H1 (cell line): ENCODE measurements at regions not wholly inside any gene's neighbourhood (a gene's known extent, or its start where the extent isn't known, plus 50 kb on each side); places are given as distances from the start of the nearest gene placed in this dataset.

Experiments used
- CTCF ChIA-PET: fragments of 300-600 bp; sonication (Branson Sonifier 250); formaldehyde crosslinking; loops from one replicate; lab custom pipeline; 2021; ENCODE audit not compliant: partially characterized antibody; lab: Charles Lee
- POLR2A ChIA-PET: fragments of 300-600 bp; sonication (Branson Sonifier 250); formaldehyde crosslinking; loops from one replicate; lab custom pipeline; 2021; ENCODE audit warnings: inconsistent platforms; ENCODE audit not compliant: partially characterized antibody; lab: Charles Lee
- DNase-seq, 2 experiments: peaks; one replicate each; pipeline versions ENCODE4 v3.0.0 to v3.0.0-alpha.2; 2010 to 2022; ENCODE audit warnings: low spot score in 2 of 2, low read depth in 1 of 2, mixed read lengths in 1 of 2
- FAIRE-seq: peaks from 2 replicates; lab custom pipeline; 2011; peaks lifted over from hg19 to GRCh38; lab: Jason Lieb, UNC
- H2AFZ ChIP-seq: 2 replicates; pipeline ENCODE4 v1.8.1; 2012; ENCODE audit warnings: low read length, inconsistent platforms
- H2AK5ac ChIP-seq: 2 replicates; pipeline ENCODE4 v1.6.1; 2013; ENCODE audit warnings: low read depth, low read length
- H2BK120ac ChIP-seq: replicated peaks from 2 replicates; pipeline ENCODE3; 2013; ENCODE audit warnings: low read depth, low read length, inconsistent platforms
- H2BK12ac ChIP-seq: 2 replicates; pipeline ENCODE4 v1.6.1; 2013; ENCODE audit warnings: low read depth, low read length
- H2BK15ac ChIP-seq: 2 replicates; pipeline ENCODE4 v1.6.1; 2013; ENCODE audit warnings: low read length
- H2BK20ac ChIP-seq: 2 replicates; pipeline ENCODE4 v1.6.1; 2013; ENCODE audit warnings: low read length
- H2BK5ac ChIP-seq: 2 replicates; pipeline ENCODE4 v1.6.1; 2013; ENCODE audit warnings: low read depth, low read length
- H3K14ac ChIP-seq: 2 replicates; pipeline ENCODE4 v1.6.1; 2013; ENCODE audit warnings: inconsistent platforms; ENCODE audit not compliant: insufficient read length
- H3K18ac ChIP-seq: 2 replicates; pipeline ENCODE4 v1.6.1; 2013; ENCODE audit warnings: low read length; ENCODE audit errors: extremely low read depth
- H3K23ac ChIP-seq: 2 replicates; pipeline ENCODE4 v1.6.1; 2013; ENCODE audit warnings: inconsistent platforms; ENCODE audit not compliant: insufficient read length
- H3K23me2 ChIP-seq: 2 replicates; pipeline ENCODE4 v1.6.1; 2013; ENCODE audit warnings: low read depth, low read length
- H3K27ac ChIP-seq: 2 replicates; pipeline ENCODE4 v1.6.1; 2011; ENCODE audit warnings: low read depth, low read length, inconsistent platforms
- H3K27me3 ChIP-seq, 4 experiments: replicated peaks in 1 of 4; 1 replicate in 1 of 4; 2 replicates in 3 of 4; pipeline versions ENCODE4 v1.6.1 to v1.8.1; 2011 to 2013; ENCODE audit warnings: low read length in 3 of 4, mild to moderate bottlenecking in 3 of 4, inconsistent platforms in 2 of 4, mixed read lengths in 2 of 4, moderate library complexity in 1 of 4; ENCODE audit not compliant: control insufficient read depth in 3 of 4, insufficient read depth in 3 of 4; ENCODE audit errors: extremely low read depth in 1 of 4
- H3K36me3 ChIP-seq, 4 experiments: 2 replicates each; pipeline versions ENCODE4 v1.6.1 to v1.8.1; 2011 to 2013; ENCODE audit warnings: mild to moderate bottlenecking in 4 of 4, low read length in 3 of 4, moderate library complexity in 2 of 4, control low read depth in 1 of 4, inconsistent platforms in 1 of 4; ENCODE audit not compliant: insufficient read depth in 4 of 4, control insufficient read depth in 2 of 4
- H3K4ac ChIP-seq: replicated peaks from 2 replicates; pipeline ENCODE3; 2013; ENCODE audit warnings: low read length, low read depth, mixed read lengths, inconsistent platforms; ENCODE audit not compliant: insufficient read length
- H3K4me1 ChIP-seq, 4 experiments: replicated peaks in 1 of 4; 1 replicate in 1 of 4; 2 replicates in 3 of 4; pipeline versions ENCODE4 v1.6.1 to v1.8.1; 2011 to 2013; ENCODE audit warnings: low read length in 3 of 4, inconsistent platforms in 2 of 4, mixed read lengths in 1 of 4; ENCODE audit not compliant: insufficient read depth in 4 of 4, control insufficient read depth in 3 of 4
- H3K4me2 ChIP-seq, 2 experiments: 2 replicates each; pipeline versions ENCODE4 v1.6.1 to v1.8.1; 2011 to 2013; ENCODE audit warnings: low read depth in 2 of 2, low read length in 2 of 2, control low read depth in 1 of 2, inconsistent platforms in 1 of 2, mild to moderate bottlenecking in 1 of 2; ENCODE audit not compliant: insufficient read depth in 1 of 2
- H3K4me3 ChIP-seq, 4 experiments: fragments of 200-600, 300-600 bp in 1 of 4; sonication (generic), shearing (Covaris generic), sonication (Bioruptor Twin) in 1 of 4; 2 replicates each; pipeline versions ENCODE4 v1.5.1 to v1.8.1; 2011 to 2016; ENCODE audit warnings: low read length in 4 of 4, low read depth in 3 of 4, control low read depth in 2 of 4, inconsistent platforms in 2 of 4, mild to moderate bottlenecking in 2 of 4, mixed read lengths in 1 of 4, moderate library complexity in 1 of 4; ENCODE audit not compliant: insufficient read depth in 2 of 4; ENCODE audit errors: extremely low read depth in 1 of 4
- H3K56ac ChIP-seq: replicated peaks from 2 replicates; pipeline ENCODE3; 2013; ENCODE audit warnings: low read depth, mild to moderate bottlenecking, mixed read lengths, low read length, inconsistent platforms; ENCODE audit not compliant: insufficient read length
- H3K79me1 ChIP-seq: 2 replicates; pipeline ENCODE4 v1.6.1; 2013; ENCODE audit warnings: low read depth, low read length, control low read depth
- H3K79me2 ChIP-seq, 2 experiments: 2 replicates each; pipeline versions ENCODE4 v1.6.1 to v1.8.1; 2012 to 2013; ENCODE audit warnings: low read length in 2 of 2, mild to moderate bottlenecking in 2 of 2, inconsistent platforms in 1 of 2; ENCODE audit not compliant: insufficient read depth in 2 of 2, control insufficient read depth in 1 of 2
- H3K9ac ChIP-seq, 4 experiments: replicated peaks in 1 of 4; 1 replicate in 1 of 4; 2 replicates in 3 of 4; pipeline versions ENCODE4 v1.6.1 to v1.8.1; 2011 to 2013; ENCODE audit warnings: low read depth in 3 of 4, low read length in 3 of 4, control low read depth in 2 of 4, mild to moderate bottlenecking in 2 of 4, moderate library complexity in 2 of 4, inconsistent platforms in 1 of 4; ENCODE audit errors: extremely low read depth in 1 of 4
- H3K9me3 ChIP-seq, 2 experiments: 2 replicates each; pipeline versions ENCODE4 v1.6.1 to v1.8.1; 2012 to 2013; ENCODE audit warnings: mild to moderate bottlenecking in 2 of 2, moderate library complexity in 2 of 2, control low read depth in 1 of 2, inconsistent platforms in 1 of 2, low read depth in 1 of 2, low read length in 1 of 2, mixed read lengths in 1 of 2; ENCODE audit not compliant: insufficient read depth in 2 of 2
- H4K20me1 ChIP-seq, 2 experiments: replicated peaks in 1 of 2; 2 replicates each; pipeline versions ENCODE3 to v1.8.1; 2011 to 2013; ENCODE audit warnings: inconsistent platforms in 2 of 2, low read length in 2 of 2, mild to moderate bottlenecking in 1 of 2; ENCODE audit not compliant: insufficient read depth in 2 of 2, control insufficient read depth in 1 of 2
- H4K5ac ChIP-seq: 2 replicates; pipeline ENCODE4 v1.6.1; 2013; ENCODE audit warnings: low read length, low read depth, mixed read lengths, inconsistent platforms; ENCODE audit not compliant: insufficient read length
- H4K8ac ChIP-seq: 2 replicates; pipeline ENCODE4 v1.8.0; 2013; ENCODE audit warnings: mild to moderate bottlenecking, moderate library complexity, low read length, inconsistent platforms; ENCODE audit not compliant: insufficient read depth; ENCODE audit errors: extremely low read depth
- H4K91ac ChIP-seq: replicated peaks from 2 replicates; pipeline ENCODE3; 2013; ENCODE audit warnings: low read length, mixed read lengths, inconsistent platforms; ENCODE audit not compliant: insufficient read length
- CREB1 ChIP-seq: IDR thresholded peaks from 2 replicates; pipeline ENCODE4 v1.6.1; 2012; ENCODE audit warnings: inconsistent platforms
- CTCF ChIP-seq, 3 experiments: IDR thresholded peaks; 1 replicate in 2 of 3; 2 replicates in 1 of 3; pipeline versions ENCODE4 v1.5.1 to v1.6.1; 2011; ENCODE audit warnings: low read length in 3 of 3, mild to moderate bottlenecking in 3 of 3, inconsistent platforms in 2 of 3, low read depth in 1 of 3, moderate library complexity in 1 of 3; ENCODE audit not compliant: insufficient read depth in 1 of 3; ENCODE audit errors: control extremely low read depth in 1 of 3
- FOSL1 ChIP-seq: IDR thresholded peaks from 2 replicates; pipeline ENCODE4 v1.6.1; 2011; ENCODE audit warnings: mild to moderate bottlenecking, low read depth, low read length, moderate library complexity; ENCODE audit not compliant: insufficient read depth
- GTF2F1 ChIP-seq: IDR thresholded peaks from 2 replicates; pipeline ENCODE4 v1.6.1; 2012; ENCODE audit warnings: low read depth, low read length, improper control_type of control experiment, borderline replicate concordance
- HDAC2 ChIP-seq, 2 experiments: fragments of 300-600 bp in 1 of 2; sonication (generic) in 1 of 2; IDR thresholded peaks; 2 replicates each; pipeline ENCODE4 v1.6.1; 2011 to 2012; ENCODE audit warnings: low read depth in 2 of 2, low read length in 2 of 2, mild to moderate bottlenecking in 2 of 2, moderate library complexity in 2 of 2, borderline replicate concordance in 1 of 2, inconsistent platforms in 1 of 2
- JUND ChIP-seq: IDR thresholded peaks from 2 replicates; pipeline ENCODE4 v1.6.1; 2011; ENCODE audit warnings: mild to moderate bottlenecking, improper control_type of control experiment, low read length
- MAFK ChIP-seq: IDR thresholded peaks from 2 replicates; pipeline ENCODE4 v1.6.1; 2012; ENCODE audit warnings: low read depth, mild to moderate bottlenecking, improper control_type of control experiment, low read length
- SP1 ChIP-seq: IDR thresholded peaks from 2 replicates; pipeline ENCODE4 v1.6.1; 2011; ENCODE audit warnings: low read depth, low read length
- WGBS, 2 experiments: shearing (Covaris generic) in 1 of 2; methylation state at CpG; one replicate each; pipeline versions ENCODE4 v1.1.6 to v1.1.7; 2013 to 2015; ENCODE audit warnings: low lambda C conversion rate in 2 of 2, mixed read lengths in 2 of 2, inconsistent platforms in 1 of 2, low coverage in 1 of 2, missing lambda C conversion rate in 1 of 2; ENCODE audit not compliant: insufficient replicate concordance in 2 of 2, insufficient coverage in 1 of 2, insufficient read length in 1 of 2; ENCODE audit errors: extremely low coverage in 1 of 2, missing lambda C conversion rate in 1 of 2; 5-methylcytosine and 5-hydroxymethylcytosine counted together

GRCh38 chrX:88438209-88438608 lies 308.8 kb upstream of the CPXCR1 start:
- Histone ChIP-seq H3K23ac (no peak overlapping the region), H3K23me2 (no peaks in the 10 kb centered on the region), H3K27ac (no peak overlapping the region), H3K9me3 (no peaks in the 10 kb centered on the region), H4K91ac (no peak overlapping the region), H2BK15ac (no peak overlapping the region), H2AFZ (no peak overlapping the region), H2BK120ac (no peak overlapping the region), H3K4ac (no peak overlapping the region), H4K5ac (no peak overlapping the region), H2BK20ac (no peak overlapping the region), H3K79me2 (no peaks in the 10 kb centered on the region), H3K4me2 (no peak overlapping the region), H3K18ac (no peak overlapping the region), H4K20me1 (no peaks in the 10 kb centered on the region), H2AK5ac (no peak overlapping the region), H3K14ac (no peak overlapping the region), H2BK12ac (no peak overlapping the region), H3K79me1 (no peaks in the 10 kb centered on the region), H3K4me3 (no peak overlapping the region), H3K36me3 (no peaks in the 10 kb centered on the region), H4K8ac (no peak overlapping the region), H3K27me3 (no peaks in the 10 kb centered on the region), H3K9ac (no peak overlapping the region), H3K4me1 (no peaks in the 10 kb centered on the region), H2BK5ac (no peak overlapping the region), H3K56ac (no peak overlapping the region)
- ChIA-PET POLR2A (no interaction called here), CTCF (no interaction called here)
- no peak for DNase-seq
- no peak for FAIRE-seq
- 100% methylated on average over 1 of the region's 1 CpG; no CpG with 5 or more reads in 1 of the 2 experiments for WGBS, 2 experiments
- TF ChIP-seq FOSL1: no peak
- TF ChIP-seq CTCF (IDR thresholded peaks at IDR 0.05; ENCODE audit: control extremely low read depth in 1 of 3, insufficient read depth in 1 of 3, low read depth in 1 of 3, low read length in 3 of 3): no peak
- TF ChIP-seq HDAC2 (IDR thresholded peaks at IDR 0.05; ENCODE audit: borderline replicate concordance in 1 of 2, low read depth in 2 of 2, low read length in 2 of 2): no peak
- no peak for TF ChIP-seq MAFK
- TF ChIP-seq SP1: no peak
- no peak for TF ChIP-seq GTF2F1
- TF ChIP-seq CREB1: no peak
- no peak for TF ChIP-seq JUND
